Gastroesophageal sphincter (tissue), 3 donors: ENCODE measurements at regions not wholly inside any gene's neighbourhood (a gene's known extent, or its start where the extent isn't known, plus 50 kb on each side); places are given as distances from the start of the nearest gene placed in this dataset.

ENCODE experiments used
- POLR2A ChIP-seq, 2 donors: fragments of 450-650 bp; IDR thresholded peaks; one replicate each; pipeline ENCODE4 v1.6.1; 2017; ENCODE audit warnings: antibody characterized with exemption in 2 of 2, mild to moderate bottlenecking in 2 of 2, moderate library complexity in 1 of 2
- POLR2AphosphoS5 ChIP-seq: sonication (generic); formaldehyde crosslinking; IDR thresholded peaks from one replicate; pipeline ENCODE4 v1.6.1; 2017; ENCODE audit warnings: antibody characterized with exemption
- TF ChIP-seq, protein P1 (sequence below), 4 experiments: fragments of 200-600 bp in 2 of 4; fragments of 450-650 bp in 2 of 4; sonication (generic) in 1 of 4; IDR thresholded peaks; one replicate each; pipeline ENCODE4 v1.5.1; 2017 to 2019; ENCODE audit warnings: antibody characterized with exemption in 4 of 4, mild to moderate bottlenecking in 2 of 4, moderate library complexity in 2 of 4

DNA sequence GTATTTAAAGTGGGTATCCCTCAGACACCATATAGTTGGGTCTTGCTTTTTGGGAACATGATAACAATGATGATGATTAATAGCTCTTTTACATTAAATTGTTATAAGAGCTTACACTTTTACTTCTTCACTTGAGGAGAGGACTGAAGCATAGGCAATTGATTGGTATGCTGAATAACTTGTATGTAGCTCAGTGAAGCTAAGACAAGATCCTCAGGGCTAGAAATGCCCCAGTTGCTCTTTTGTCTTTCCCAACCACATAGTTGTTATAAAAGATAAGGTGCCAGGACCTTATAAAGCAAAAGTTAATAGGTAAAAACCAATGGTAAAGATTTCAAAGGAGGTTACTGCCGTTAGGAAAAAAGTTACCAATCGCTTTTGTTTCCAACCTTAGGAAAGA is 123.4 kb downstream of the KCNK1 start:
- TF ChIP-seq, protein P1, sequence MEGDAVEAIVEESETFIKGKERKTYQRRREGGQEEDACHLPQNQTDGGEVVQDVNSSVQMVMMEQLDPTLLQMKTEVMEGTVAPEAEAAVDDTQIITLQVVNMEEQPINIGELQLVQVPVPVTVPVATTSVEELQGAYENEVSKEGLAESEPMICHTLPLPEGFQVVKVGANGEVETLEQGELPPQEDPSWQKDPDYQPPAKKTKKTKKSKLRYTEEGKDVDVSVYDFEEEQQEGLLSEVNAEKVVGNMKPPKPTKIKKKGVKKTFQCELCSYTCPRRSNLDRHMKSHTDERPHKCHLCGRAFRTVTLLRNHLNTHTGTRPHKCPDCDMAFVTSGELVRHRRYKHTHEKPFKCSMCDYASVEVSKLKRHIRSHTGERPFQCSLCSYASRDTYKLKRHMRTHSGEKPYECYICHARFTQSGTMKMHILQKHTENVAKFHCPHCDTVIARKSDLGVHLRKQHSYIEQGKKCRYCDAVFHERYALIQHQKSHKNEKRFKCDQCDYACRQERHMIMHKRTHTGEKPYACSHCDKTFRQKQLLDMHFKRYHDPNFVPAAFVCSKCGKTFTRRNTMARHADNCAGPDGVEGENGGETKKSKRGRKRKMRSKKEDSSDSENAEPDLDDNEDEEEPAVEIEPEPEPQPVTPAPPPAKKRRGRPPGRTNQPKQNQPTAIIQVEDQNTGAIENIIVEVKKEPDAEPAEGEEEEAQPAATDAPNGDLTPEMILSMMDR (IDR thresholded peaks at IDR 0.05): no peak
- no peak for TF ChIP-seq POLR2A (IDR thresholded peaks at IDR 0.05)
- no peak for TF ChIP-seq POLR2AphosphoS5
